ENCODE measurements at regions not wholly inside any gene's neighbourhood (a gene's known extent, or its start where the extent isn't known, plus 50 kb on each side); places are given as distances from the start of the nearest gene placed in this dataset.

GRCh38 chr14:61120576-61120975, 139.5 kb downstream of the SLC38A6 start:
- no peak overlapping the region for H3K9ac ChIP-seq (ENCODE audit: low read length)
- no peak overlapping the region for H3K4ac ChIP-seq (ENCODE audit: low read depth, low read length)
- DNase-seq = no peak
- H3K4me3 ChIP-seq (ENCODE audit: low read length) = no peak overlapping the region
- H2BK15ac ChIP-seq (replicated peaks; ENCODE audit: low read depth) = no peak overlapping the region
- no peaks in the 10 kb centered on the region for H3K36me3 ChIP-seq (ENCODE audit: control insufficient read depth, insufficient read depth, low read length)
- H3K4me2 ChIP-seq (ENCODE audit: low read length) = no peak overlapping the region
- H3K18ac ChIP-seq (ENCODE audit: low read length) = no peak overlapping the region
- no peaks in the 10 kb centered on the region for H3K79me1 ChIP-seq (ENCODE audit: low read length)
- no peak overlapping the region for H4K8ac ChIP-seq (ENCODE audit: low read depth, low read length)
- no peaks in the 10 kb centered on the region for H3K79me2 ChIP-seq (ENCODE audit: control insufficient read depth, insufficient read depth, low read length)
- no peak overlapping the region for H4K5ac ChIP-seq (ENCODE audit: low read length)
- H3K4me1 ChIP-seq (ENCODE audit: control insufficient read depth, low read depth, low read length) = no peaks in the 10 kb centered on the region
- no peak overlapping the region for H2BK120ac ChIP-seq (ENCODE audit: low read depth, low read length)
- WGBS (ENCODE audit: extremely low coverage, insufficient coverage, low lambda C conversion rate) = no CpG with 5 or more reads among the region's 8 CpGs
- H3K23ac ChIP-seq (ENCODE audit: low read length) = no peak overlapping the region
- no peak overlapping the region for H3K27ac ChIP-seq (ENCODE audit: low read depth, low read length)
- H3K27me3 ChIP-seq (ENCODE audit: insufficient read depth, low read length, poor library complexity) = no peaks in the 10 kb centered on the region
- H2AK5ac ChIP-seq (ENCODE audit: low read length) = no peak overlapping the region
- H3K56ac ChIP-seq (ENCODE audit: low read length) = no peak overlapping the region
- H2BK5ac ChIP-seq (ENCODE audit: low read length) = no peak overlapping the region

- Histone ChIP-seq H2BK5ac (ENCODE audit: low read length) (no peak overlapping the region), H3K27ac (ENCODE audit: low read depth, low read length) (no peak overlapping the region)
Observed at GRCh38 chr14:61119006-61119405, 138.0 kb downstream of the SLC38A6 start.

GRCh38 chr14:61116369-61116768, 135.3 kb downstream of the SLC38A6 start:
- no peak for DNase-seq
- H3K9ac ChIP-seq (ENCODE audit: low read length) = no peak overlapping the region
- H4K5ac ChIP-seq (ENCODE audit: low read length) = no peak overlapping the region
- H3K4me1 ChIP-seq (ENCODE audit: control insufficient read depth, low read depth, low read length) = no peaks in the 10 kb centered on the region
- H3K36me3 ChIP-seq (ENCODE audit: control insufficient read depth, insufficient read depth, low read length) = no peaks in the 10 kb centered on the region
- H3K4ac ChIP-seq (ENCODE audit: low read depth, low read length) = no peak overlapping the region
- H2BK15ac ChIP-seq (replicated peaks; ENCODE audit: low read depth) = no peak overlapping the region
- H3K27ac ChIP-seq (ENCODE audit: low read depth, low read length) = no peak overlapping the region
- no peak overlapping the region for H3K23ac ChIP-seq (ENCODE audit: low read length)
- H3K18ac ChIP-seq (ENCODE audit: low read length) = no peak overlapping the region
- H3K4me3 ChIP-seq (ENCODE audit: low read length) = no peak overlapping the region
- no peak overlapping the region for H3K56ac ChIP-seq (ENCODE audit: low read length)
- H2BK120ac ChIP-seq (ENCODE audit: low read depth, low read length) = no peak overlapping the region
- no peak overlapping the region for H4K8ac ChIP-seq (ENCODE audit: low read depth, low read length)
- H2BK5ac ChIP-seq (ENCODE audit: low read length) = no peak overlapping the region
- no peak overlapping the region for H2AK5ac ChIP-seq (ENCODE audit: low read length)
- H3K79me1 ChIP-seq (ENCODE audit: low read length) = no peaks in the 10 kb centered on the region
- no peaks in the 10 kb centered on the region for H3K27me3 ChIP-seq (ENCODE audit: insufficient read depth, low read length, poor library complexity)
- H3K79me2 ChIP-seq (ENCODE audit: control insufficient read depth, insufficient read depth, low read length) = no peaks in the 10 kb centered on the region
- no peak overlapping the region for H3K4me2 ChIP-seq (ENCODE audit: low read length)
- no CpG with 5 or more reads among the region's 10 CpGs for WGBS (ENCODE audit: extremely low coverage, insufficient coverage, low lambda C conversion rate)

More at GRCh38 chr14:61119006-61119405, 138.0 kb downstream of the SLC38A6 start:
- WGBS (ENCODE audit: extremely low coverage, insufficient coverage, low lambda C conversion rate) = no CpG with 5 or more reads among the region's 1 CpG
- H3K4ac ChIP-seq (ENCODE audit: low read depth, low read length) = no peak overlapping the region
- H3K4me2 ChIP-seq (ENCODE audit: low read length) = no peak overlapping the region
- H4K8ac ChIP-seq (ENCODE audit: low read depth, low read length) = no peak overlapping the region
- H2BK120ac ChIP-seq (ENCODE audit: low read depth, low read length) = no peak overlapping the region
- H3K23ac ChIP-seq (ENCODE audit: low read length) = no peak overlapping the region
- no peak overlapping the region for H3K9ac ChIP-seq (ENCODE audit: low read length)
- H3K36me3 ChIP-seq (ENCODE audit: control insufficient read depth, insufficient read depth, low read length) = no peaks in the 10 kb centered on the region
- H2AK5ac ChIP-seq (ENCODE audit: low read length) = no peak overlapping the region
- no peak overlapping the region for H2BK15ac ChIP-seq (replicated peaks; ENCODE audit: low read depth)
- no peaks in the 10 kb centered on the region for H3K27me3 ChIP-seq (ENCODE audit: insufficient read depth, low read length, poor library complexity)
- H4K5ac ChIP-seq (ENCODE audit: low read length) = no peak overlapping the region
- H3K18ac ChIP-seq (ENCODE audit: low read length) = no peak overlapping the region
- H3K79me2 ChIP-seq (ENCODE audit: control insufficient read depth, insufficient read depth, low read length) = no peaks in the 10 kb centered on the region
- H3K56ac ChIP-seq (ENCODE audit: low read length) = no peak overlapping the region
- no peaks in the 10 kb centered on the region for H3K79me1 ChIP-seq (ENCODE audit: low read length)
- H3K4me1 ChIP-seq (ENCODE audit: control insufficient read depth, low read depth, low read length) = no peaks in the 10 kb centered on the region
- H3K4me3 ChIP-seq (ENCODE audit: low read length) = no peak overlapping the region
- DNase-seq = no peak

- Histone ChIP-seq H3K9ac (ENCODE audit: low read length) (no peak overlapping the region), H4K5ac (ENCODE audit: low read length) (no peak overlapping the region), H3K79me1 (ENCODE audit: low read length) (no peaks in the 10 kb centered on the region), H3K36me3 (ENCODE audit: control insufficient read depth, insufficient read depth, low read length) (no peaks in the 10 kb centered on the region), H3K4ac (ENCODE audit: low read depth, low read length) (no peak overlapping the region), H2BK15ac (replicated peaks; ENCODE audit: low read depth) (no peak overlapping the region), H3K23ac (ENCODE audit: low read length) (no peak overlapping the region), H3K27me3 (ENCODE audit: insufficient read depth, low read length, poor library complexity) (no peaks in the 10 kb centered on the region), H3K79me2 (ENCODE audit: control insufficient read depth, insufficient read depth, low read length) (no peaks in the 10 kb centered on the region), H4K8ac (ENCODE audit: low read depth, low read length) (no peak overlapping the region), H3K4me3 (ENCODE audit: low read length) (no peak overlapping the region), H3K4me2 (ENCODE audit: low read length) (no peak overlapping the region), H3K27ac (ENCODE audit: low read depth, low read length) (no peak overlapping the region), H2AK5ac (ENCODE audit: low read length) (no peak overlapping the region), H2BK120ac (ENCODE audit: low read depth, low read length) (no peak overlapping the region), H3K18ac (ENCODE audit: low read length) (no peak overlapping the region), H2BK5ac (ENCODE audit: low read length) (no peak overlapping the region), H3K56ac (ENCODE audit: low read length) (no peak overlapping the region), H3K4me1 (ENCODE audit: control insufficient read depth, low read depth, low read length) (no peaks in the 10 kb centered on the region)
- WGBS (ENCODE audit: extremely low coverage, insufficient coverage, low lambda C conversion rate) = no CpG with 5 or more reads among the region's 6 CpGs
- no peak for DNase-seq
Observed at GRCh38 chr14:61113561-61114225, 132.6 kb downstream of the SLC38A6 start.

- H3K79me1 ChIP-seq (ENCODE audit: low read length) = no peaks in the 10 kb centered on the region
- H3K79me2 ChIP-seq (ENCODE audit: control insufficient read depth, insufficient read depth, low read length) = no peaks in the 10 kb centered on the region
- H3K23ac ChIP-seq (ENCODE audit: low read length) = no peak overlapping the region
- H2AK5ac ChIP-seq (ENCODE audit: low read length) = no peak overlapping the region
- no peaks in the 10 kb centered on the region for H3K36me3 ChIP-seq (ENCODE audit: control insufficient read depth, insufficient read depth, low read length)
- H3K4me1 ChIP-seq (ENCODE audit: control insufficient read depth, low read depth, low read length) = no peaks in the 10 kb centered on the region
- H2BK15ac ChIP-seq (replicated peaks; ENCODE audit: low read depth) = no peak overlapping the region
- WGBS (ENCODE audit: extremely low coverage, insufficient coverage, low lambda C conversion rate) = no CpG with 5 or more reads among the region's 5 CpGs
- H3K4me2 ChIP-seq (ENCODE audit: low read length) = no peak overlapping the region
- no peak overlapping the region for H4K5ac ChIP-seq (ENCODE audit: low read length)
- no peaks in the 10 kb centered on the region for H3K27me3 ChIP-seq (ENCODE audit: insufficient read depth, low read length, poor library complexity)
- H3K27ac ChIP-seq (ENCODE audit: low read depth, low read length) = no peak overlapping the region
- H3K9ac ChIP-seq (ENCODE audit: low read length) = no peak overlapping the region
- H3K4ac ChIP-seq (ENCODE audit: low read depth, low read length) = no peak overlapping the region
- no peak overlapping the region for H4K8ac ChIP-seq (ENCODE audit: low read depth, low read length)
- no peak overlapping the region for H3K4me3 ChIP-seq (ENCODE audit: low read length)
- H3K56ac ChIP-seq (ENCODE audit: low read length) = no peak overlapping the region
- H3K18ac ChIP-seq (ENCODE audit: low read length) = no peak overlapping the region
- H2BK120ac ChIP-seq (ENCODE audit: low read depth, low read length) = no peak overlapping the region
- DNase-seq = no peak
- no peak overlapping the region for H2BK5ac ChIP-seq (ENCODE audit: low read length)
Observed at GRCh38 chr14:61112506-61112905, 131.5 kb downstream of the SLC38A6 start.

- no peak overlapping the region for H3K23ac ChIP-seq (ENCODE audit: low read length)
- H3K9ac ChIP-seq (ENCODE audit: low read length) = no peak overlapping the region
- no peaks in the 10 kb centered on the region for H3K27me3 ChIP-seq (ENCODE audit: insufficient read depth, low read length, poor library complexity)
- no peak overlapping the region for H3K27ac ChIP-seq (ENCODE audit: low read depth, low read length)
- no peak overlapping the region for H3K4me3 ChIP-seq (ENCODE audit: low read length)
- H3K36me3 ChIP-seq (ENCODE audit: control insufficient read depth, insufficient read depth, low read length) = no peaks in the 10 kb centered on the region
- H3K56ac ChIP-seq (ENCODE audit: low read length) = no peak overlapping the region
- no peaks in the 10 kb centered on the region for H3K4me1 ChIP-seq (ENCODE audit: control insufficient read depth, low read depth, low read length)
- H3K4me2 ChIP-seq (ENCODE audit: low read length) = no peak overlapping the region
- no peak overlapping the region for H3K4ac ChIP-seq (ENCODE audit: low read depth, low read length)
- H2AK5ac ChIP-seq (ENCODE audit: low read length) = no peak overlapping the region
- H3K18ac ChIP-seq (ENCODE audit: low read length) = no peak overlapping the region
- no peak overlapping the region for H2BK15ac ChIP-seq (replicated peaks; ENCODE audit: low read depth)
- no peak overlapping the region for H2BK120ac ChIP-seq (ENCODE audit: low read depth, low read length)
- no peaks in the 10 kb centered on the region for H3K79me2 ChIP-seq (ENCODE audit: control insufficient read depth, insufficient read depth, low read length)
- whole genome bisulfite sequencing (ENCODE audit: extremely low coverage, insufficient coverage, low lambda C conversion rate) = no CpG with 5 or more reads among the region's 5 CpGs
- no peak overlapping the region for H4K5ac ChIP-seq (ENCODE audit: low read length)
- no peaks in the 10 kb centered on the region for H3K79me1 ChIP-seq (ENCODE audit: low read length)
- no peak overlapping the region for H2BK5ac ChIP-seq (ENCODE audit: low read length)
- DNase-seq = no peak
- no peak overlapping the region for H4K8ac ChIP-seq (ENCODE audit: low read depth, low read length)
Observed at GRCh38 chr14:61111731-61112130, 130.7 kb downstream of the SLC38A6 start.
